Gastroesophageal sphincter (tissue), 3 donors: ENCODE measurements at regions not wholly inside any gene's neighbourhood (a gene's known extent, or its start where the extent isn't known, plus 50 kb on each side); places are given as distances from the start of the nearest gene placed in this dataset.

Experiments
- POLR2A ChIP-seq, 2 donors: fragments of 450-650 bp; IDR thresholded peaks; one replicate each; pipeline ENCODE4 v1.6.1; 2017; ENCODE audit warnings: antibody characterized with exemption in 2 of 2, mild to moderate bottlenecking in 2 of 2, moderate library complexity in 1 of 2
- POLR2AphosphoS5 ChIP-seq: sonication (generic); formaldehyde crosslinking; IDR thresholded peaks from one replicate; pipeline ENCODE4 v1.6.1; 2017; ENCODE audit warnings: antibody characterized with exemption
- TF ChIP-seq, protein P1 (sequence below), 4 experiments: fragments of 200-600 bp in 2 of 4; fragments of 450-650 bp in 2 of 4; sonication (generic) in 1 of 4; IDR thresholded peaks; one replicate each; pipeline ENCODE4 v1.5.1; 2017 to 2019; ENCODE audit warnings: antibody characterized with exemption in 4 of 4, mild to moderate bottlenecking in 2 of 4, moderate library complexity in 2 of 4

DNA sequence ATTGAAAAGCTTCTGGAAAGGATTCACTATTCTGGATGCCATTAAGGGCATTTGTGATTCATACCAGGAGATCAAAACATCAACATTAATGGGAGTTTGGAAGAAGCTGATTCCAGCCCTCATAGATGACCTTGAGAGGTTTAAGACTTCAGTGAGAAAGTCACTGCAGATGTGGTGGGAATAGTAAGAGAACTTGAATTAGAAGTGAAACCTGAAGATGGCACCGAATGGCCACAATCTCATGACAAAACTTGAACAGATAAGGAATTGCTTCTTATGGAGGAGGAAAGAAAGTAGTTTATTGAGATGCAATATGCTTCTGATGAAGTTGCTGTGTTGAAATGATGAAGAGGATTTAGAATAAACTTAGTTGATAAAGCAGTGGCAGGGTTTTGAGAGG is 254.6 kb upstream of the SLC24A2 start:
- TF ChIP-seq, protein P1, sequence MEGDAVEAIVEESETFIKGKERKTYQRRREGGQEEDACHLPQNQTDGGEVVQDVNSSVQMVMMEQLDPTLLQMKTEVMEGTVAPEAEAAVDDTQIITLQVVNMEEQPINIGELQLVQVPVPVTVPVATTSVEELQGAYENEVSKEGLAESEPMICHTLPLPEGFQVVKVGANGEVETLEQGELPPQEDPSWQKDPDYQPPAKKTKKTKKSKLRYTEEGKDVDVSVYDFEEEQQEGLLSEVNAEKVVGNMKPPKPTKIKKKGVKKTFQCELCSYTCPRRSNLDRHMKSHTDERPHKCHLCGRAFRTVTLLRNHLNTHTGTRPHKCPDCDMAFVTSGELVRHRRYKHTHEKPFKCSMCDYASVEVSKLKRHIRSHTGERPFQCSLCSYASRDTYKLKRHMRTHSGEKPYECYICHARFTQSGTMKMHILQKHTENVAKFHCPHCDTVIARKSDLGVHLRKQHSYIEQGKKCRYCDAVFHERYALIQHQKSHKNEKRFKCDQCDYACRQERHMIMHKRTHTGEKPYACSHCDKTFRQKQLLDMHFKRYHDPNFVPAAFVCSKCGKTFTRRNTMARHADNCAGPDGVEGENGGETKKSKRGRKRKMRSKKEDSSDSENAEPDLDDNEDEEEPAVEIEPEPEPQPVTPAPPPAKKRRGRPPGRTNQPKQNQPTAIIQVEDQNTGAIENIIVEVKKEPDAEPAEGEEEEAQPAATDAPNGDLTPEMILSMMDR (IDR thresholded peaks at IDR 0.05): no peak
- no peak for TF ChIP-seq POLR2AphosphoS5
- TF ChIP-seq POLR2A (IDR thresholded peaks at IDR 0.05): no peak
